Gastroesophageal sphincter (tissue), 3 donors: ENCODE measurements at regions not wholly inside any gene's neighbourhood (a gene's known extent, or its start where the extent isn't known, plus 50 kb on each side); places are given as distances from the start of the nearest gene placed in this dataset.

Experiments used
- CTCF ChIP-seq, 4 experiments: fragments of 200-600 bp in 2 of 4; fragments of 450-650 bp in 2 of 4; sonication (generic) in 1 of 4; IDR thresholded peaks; one replicate each; pipeline ENCODE4 v1.5.1; 2017 to 2019; ENCODE audit warnings: antibody characterized with exemption in 4 of 4, mild to moderate bottlenecking in 2 of 4, moderate library complexity in 2 of 4
- POLR2A ChIP-seq, 2 donors: fragments of 450-650 bp; IDR thresholded peaks; one replicate each; pipeline ENCODE4 v1.6.1; 2017; ENCODE audit warnings: antibody characterized with exemption in 2 of 2, mild to moderate bottlenecking in 2 of 2, moderate library complexity in 1 of 2
- POLR2AphosphoS5 ChIP-seq: sonication (generic); formaldehyde crosslinking; IDR thresholded peaks from one replicate; pipeline ENCODE4 v1.6.1; 2017; ENCODE audit warnings: antibody characterized with exemption

GRCh38 chr22:26927821-26928220 lies 270.4 kb downstream of the MIAT start:
- TF ChIP-seq CTCF (IDR thresholded peaks at IDR 0.05) = no peak
- TF ChIP-seq POLR2AphosphoS5 = no peak
- TF ChIP-seq POLR2A (IDR thresholded peaks at IDR 0.05) = no peak
